NCI-H2171 treated with DMSO at 0.1 percent for 48 hours (cell line): ENCODE measurements at regions not wholly inside any gene's neighbourhood (a gene's known extent, or its start where the extent isn't known, plus 50 kb on each side); places are given as distances from the start of the nearest gene placed in this dataset.

ENCODE experiments used
- DNase-seq: peaks from one replicate; lab custom pipeline; 2025; lab: John Stamatoyannopoulos, UW

DNA sequence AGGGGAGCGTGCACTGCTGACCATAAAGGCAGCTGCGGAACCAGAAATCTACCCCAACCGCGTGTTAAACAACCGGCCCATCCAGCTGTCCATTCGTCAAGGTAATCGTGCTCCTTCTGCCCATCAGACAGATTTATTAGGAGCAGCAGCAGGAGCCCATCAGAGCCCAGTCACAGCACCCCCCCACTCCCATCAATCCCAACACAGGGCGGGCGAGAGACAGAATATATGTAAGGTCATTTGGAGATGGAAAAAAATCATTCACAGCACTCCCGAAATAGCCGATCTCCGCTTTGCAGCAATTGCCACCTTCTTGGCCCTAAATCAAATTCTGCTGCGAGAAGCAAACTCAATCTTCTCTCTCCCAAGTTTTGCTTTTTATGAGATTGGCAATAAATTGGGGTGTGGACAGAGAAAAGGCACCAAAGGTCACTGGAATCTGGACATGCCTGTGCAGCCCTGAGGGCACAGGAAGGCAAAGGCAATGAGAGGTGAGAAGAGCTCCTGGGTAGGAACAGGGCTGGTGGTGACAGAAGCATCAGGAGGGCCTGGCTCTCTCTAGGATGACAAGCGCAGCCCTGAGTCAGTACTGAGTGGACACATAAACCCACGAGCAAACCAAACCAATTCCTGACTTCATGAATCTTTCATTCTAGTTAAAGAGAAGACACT is 145.0 kb upstream of the ZMIZ1 start:
- no peak for DNase-seq

DNA sequence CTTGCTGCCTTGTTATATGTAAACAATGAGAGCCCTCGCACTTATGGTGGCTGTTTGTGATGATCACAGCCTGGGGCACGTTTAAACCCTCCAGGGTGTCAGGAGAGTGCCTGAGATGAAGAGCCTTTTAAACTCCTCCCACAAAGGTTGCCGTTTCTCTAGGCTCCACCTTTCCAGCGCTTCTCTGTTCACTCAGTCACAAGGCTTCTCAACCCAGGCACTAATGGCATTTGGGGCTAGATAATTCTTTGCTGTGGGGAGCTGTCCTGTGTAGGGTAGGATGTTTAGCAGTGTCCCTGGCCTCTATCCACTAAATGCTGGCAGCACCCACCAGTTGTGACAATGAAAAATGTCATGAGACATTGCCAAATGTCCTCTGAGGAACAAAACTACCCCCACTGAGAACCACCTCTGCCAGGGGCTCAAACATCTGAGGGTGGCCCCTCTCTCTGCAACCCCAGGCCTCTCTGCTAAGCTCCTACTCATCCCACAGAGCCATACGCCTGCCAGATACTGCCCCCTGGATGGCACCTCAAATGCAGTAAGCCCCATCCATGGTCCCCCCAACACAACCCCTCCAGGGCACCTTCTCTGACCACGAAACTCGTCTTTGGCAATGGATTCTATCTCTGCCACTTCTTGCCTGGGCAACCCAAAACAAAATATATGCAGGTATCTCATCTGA is 144.3 kb upstream of the ZMIZ1 start:
- no peak for DNase-seq

DNA sequence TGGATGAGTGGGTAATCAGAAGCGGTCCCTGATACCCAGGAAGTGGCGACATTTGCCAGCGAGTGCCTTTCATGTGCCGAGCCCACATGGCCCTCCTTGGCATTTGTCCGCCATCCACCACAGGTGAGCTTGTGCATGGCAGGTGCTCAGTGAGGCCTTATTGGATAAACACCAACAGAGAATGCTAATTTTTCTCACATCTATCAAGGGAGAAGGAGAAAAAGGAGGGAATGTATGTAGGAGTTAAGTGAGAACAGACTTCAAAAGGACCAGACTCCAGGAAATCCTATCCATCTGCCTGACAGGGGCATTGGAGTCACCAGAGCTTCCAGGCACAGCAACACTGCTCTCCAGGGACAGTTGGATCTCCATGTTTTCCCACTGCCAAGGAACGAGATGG is 143.5 kb upstream of the ZMIZ1 start:
- DNase-seq = peak; percentile 15

DNA sequence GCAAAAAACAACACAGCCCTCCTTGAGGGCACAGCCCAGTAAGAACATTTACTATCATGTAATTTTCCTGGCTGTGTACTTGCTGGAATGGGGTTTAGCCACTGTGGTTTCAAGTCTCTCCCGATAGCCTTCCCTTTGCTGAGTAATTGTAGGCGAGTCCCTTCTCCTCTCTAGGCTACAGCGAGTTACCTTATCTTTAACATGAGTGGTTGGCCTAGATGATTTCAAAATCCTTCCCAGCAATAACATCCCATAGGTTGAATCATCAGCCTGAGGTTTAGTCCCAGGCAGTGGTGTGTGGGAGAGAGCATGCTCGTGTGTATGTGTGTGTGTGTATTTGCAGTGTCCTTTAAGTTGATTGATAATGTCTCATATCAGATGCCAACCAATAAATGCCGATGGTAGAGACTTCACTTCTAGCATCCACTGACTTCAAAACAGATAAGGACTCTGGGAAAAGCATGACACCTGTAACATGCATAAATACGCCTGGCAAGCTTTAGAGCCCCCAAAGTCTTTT is 142.9 kb upstream of the ZMIZ1 start:
- DNase-seq = no peak

DNA sequence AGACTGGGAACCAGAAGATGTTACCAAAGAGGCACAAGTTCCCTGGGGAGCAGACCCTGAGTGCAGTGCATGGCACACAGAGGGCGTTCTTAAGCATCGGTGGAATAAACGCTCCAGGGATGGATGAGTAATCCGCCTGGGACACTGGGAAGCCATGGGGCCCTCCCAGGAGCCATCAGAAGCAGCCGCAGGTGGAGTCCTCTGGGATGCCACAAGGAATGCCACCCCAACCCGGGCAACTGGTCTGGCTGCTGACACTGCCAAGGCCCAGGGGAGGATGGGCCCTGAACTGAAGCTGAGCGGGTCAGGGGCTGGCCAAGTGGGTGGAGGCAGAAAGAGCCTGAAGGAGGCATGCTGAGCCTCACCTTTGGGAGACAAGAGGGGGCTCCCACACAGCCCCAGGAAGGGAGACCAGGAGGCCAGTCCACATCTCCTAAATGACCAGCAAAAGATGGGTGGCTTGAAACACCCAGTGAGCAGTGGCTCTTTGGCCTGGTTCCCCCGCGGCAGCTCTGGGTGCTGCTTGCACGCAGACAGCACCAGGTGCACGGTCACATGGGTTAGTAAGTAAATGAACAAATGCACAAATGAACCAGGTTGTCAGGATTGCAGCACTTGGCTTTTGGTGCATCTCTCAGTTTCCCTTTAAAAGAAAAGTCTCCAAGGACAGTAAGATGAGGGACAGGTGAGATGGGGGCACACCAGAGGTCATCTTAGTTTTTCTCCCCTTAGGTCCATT is 141.3 kb upstream of the ZMIZ1 start:
- no peak for DNase-seq

DNA sequence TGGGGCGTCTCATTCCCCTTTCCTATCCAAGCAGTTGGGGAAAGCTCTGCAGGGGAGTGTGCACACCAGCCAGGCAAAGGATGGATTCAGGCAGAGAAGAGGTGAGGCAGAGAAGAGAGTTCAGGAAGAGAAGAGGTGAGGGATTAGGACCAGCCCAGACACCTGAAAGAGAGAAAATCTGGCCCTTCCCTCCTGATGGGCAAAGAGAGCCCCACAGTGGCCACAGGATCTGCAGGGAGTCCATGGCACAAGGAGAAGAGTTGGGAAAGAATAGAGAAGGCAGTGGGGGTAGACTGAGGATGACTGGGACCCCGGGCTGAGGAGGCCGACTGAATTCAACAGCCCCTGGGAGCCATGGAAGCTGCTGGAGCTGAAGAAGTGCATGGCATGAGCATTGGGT is 140.4 kb upstream of the ZMIZ1 start:
- no peak for DNase-seq

DNA sequence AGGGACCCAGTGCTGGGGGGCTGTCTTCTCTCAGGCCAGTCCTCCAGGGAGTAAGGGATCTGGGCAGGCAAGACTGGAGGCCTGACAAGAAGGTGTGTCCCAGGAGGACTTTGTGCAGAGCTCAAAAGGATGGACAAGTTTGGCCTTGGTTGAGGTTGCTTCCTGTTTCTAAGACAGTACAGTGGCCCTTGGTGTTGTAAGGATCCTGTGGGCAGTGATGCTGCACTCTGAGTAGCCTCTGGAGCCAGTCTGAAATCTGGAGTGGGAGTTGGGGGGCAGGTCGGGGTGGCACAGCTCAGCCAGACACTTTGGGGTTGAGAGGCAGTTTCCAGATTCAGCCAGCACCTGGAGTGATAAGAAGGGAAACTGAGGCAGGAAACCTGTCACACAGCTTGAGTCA is 139.2 kb upstream of the ZMIZ1 start:
- no peak for DNase-seq

DNA sequence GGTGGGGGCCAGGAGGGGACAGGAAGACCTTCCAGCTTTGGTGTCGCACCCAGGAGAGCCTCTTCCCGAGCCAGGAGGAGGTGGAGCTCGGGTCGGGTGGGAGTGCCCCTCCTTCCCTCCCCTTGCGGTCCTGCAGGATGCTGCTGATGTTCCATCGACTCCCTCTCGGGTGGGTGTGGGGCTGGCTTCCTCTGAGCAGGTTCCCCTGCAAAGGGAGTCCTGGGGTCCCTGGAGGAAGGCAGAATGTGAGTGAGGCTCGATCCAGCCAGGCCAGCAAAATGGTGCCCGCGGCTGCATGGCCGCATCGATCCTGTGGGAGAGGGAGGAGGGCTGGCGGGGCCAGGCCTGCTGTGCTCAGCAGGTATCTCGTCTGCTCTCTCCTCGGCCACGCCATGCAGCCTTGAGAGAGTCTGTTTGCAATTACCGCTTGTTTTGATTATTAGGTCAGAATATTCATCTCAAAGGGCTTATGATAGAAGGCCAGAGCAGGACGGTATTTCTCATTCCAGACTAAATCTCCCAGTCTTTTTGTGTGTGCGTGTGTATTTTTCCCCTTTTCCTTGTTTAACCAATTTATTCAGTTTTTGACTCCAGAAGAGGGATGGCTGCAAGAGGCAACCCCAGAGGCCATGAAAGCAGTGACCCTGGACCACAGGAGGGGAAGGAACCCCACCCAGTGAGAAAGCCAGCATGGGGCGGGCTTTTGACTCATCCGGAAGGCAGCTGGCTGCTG is 137.3 kb upstream of the ZMIZ1 start:
- no peak for DNase-seq

DNA sequence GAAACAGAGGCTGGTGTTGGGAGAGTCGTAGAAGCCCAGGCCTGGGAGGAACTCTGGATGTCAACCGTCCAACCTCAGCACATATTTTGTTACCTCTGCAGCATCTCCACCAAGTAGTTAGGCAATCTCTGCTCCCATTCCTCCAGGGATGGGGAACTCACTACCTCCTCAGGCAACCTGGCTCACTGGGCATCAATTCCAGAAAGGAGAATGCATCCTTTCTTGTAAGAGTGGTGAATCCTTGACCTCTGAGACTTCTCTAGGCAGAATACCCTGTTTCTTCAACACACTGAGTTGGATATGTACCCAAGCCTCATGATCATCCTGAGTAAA is 136.7 kb upstream of the ZMIZ1 start:
- DNase-seq = no peak

DNA sequence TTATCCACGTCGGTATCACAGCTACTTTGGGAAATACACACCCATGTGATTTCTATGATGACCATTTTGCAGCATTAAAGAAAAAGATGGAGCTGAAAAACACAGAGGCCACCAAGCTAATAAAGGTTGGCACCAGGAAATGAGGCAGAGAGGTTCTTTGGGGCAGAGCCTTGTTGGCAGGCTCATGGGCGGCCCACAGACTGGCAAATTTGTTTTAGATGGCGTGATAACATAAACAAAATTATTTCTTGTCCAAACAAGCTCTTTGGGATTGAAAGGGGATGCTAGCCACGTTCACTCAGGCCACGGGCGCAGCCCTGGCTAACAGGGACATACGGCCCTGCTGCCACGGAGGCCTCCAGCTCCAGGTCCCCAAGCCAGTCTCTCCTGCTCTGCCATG is 135.9 kb upstream of the ZMIZ1 start:
- DNase-seq = no peak

DNA sequence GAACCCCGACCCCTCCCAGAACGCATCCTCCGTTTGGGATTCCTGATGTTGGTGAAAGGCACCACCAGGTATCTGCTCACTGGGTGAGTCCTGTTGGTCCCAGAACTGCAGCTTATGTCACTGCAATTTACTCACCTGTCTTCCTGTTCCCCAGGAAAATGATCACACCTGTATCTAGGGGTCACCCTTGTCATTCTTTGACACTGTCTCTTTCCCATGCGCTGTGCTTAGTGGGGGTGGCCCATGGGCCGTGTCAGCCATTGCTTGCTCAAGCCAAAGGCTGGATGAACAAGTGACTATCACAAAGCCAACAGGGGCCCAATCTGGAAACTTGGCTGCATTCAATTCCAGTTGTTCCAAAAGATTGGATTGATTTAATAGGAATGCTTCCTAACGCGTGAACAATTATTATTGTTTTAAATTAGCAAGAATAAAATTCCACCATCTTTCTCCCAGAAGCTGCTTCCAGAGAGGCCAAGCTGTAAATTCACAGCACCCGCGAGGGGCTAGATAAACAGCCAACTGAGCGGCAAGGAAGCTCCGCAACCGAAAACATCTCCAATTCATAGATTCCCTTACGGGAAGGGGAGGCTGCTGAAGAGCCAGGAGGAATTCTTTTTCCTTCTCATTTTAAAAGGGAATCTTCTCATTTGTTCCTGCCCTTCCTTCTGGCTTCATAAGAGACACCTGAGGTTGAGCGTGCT is 134.8 kb upstream of the ZMIZ1 start:
- no peak for DNase-seq

DNA sequence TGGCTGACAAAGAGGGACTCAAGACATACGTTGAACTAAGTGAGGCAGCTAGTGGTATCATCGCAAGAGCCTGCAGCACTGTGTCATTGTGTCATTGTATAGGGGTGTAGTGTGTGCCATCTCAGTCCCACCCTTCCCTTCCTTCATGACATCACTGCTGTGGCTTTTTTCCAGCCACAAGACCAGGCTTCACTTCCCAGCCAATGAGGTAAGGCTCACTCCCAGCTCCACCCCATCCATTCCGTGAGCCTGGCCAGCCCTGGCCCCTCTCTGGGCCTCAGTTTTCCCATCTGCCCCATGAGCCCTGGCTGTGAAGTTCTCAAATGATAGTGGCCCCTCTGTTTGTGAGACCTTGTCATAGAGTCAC is 134.3 kb upstream of the ZMIZ1 start:
- no peak for DNase-seq

DNA sequence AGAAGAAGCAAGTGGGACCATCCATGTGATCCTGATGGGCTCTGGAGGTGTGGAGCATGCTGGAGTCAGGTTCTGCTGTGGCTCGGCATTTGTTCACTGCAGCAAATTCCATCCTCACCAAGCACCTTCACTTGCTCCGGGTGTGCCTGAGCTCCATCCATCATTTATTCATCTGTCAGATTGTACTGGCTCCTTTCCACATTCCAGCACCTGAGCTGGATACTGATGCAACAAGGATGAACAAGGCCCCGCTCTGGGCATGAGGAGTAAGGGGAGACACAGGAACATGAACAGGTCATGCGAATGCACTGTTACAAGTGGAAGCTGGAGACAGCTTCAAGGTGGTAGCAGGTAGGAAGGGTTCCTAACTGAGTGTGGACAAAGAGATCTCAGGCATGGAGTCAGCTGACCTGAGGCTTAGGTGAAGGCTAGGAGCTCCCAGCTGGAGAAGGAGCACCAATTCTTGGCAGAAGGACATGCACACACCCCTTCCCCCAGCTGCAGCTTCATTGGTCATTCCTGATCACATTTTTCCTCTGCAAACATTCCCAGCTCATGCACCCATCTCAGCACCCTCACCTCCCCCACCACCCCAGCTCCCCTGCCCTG is 133.7 kb upstream of the ZMIZ1 start:
- DNase-seq = no peak

DNA sequence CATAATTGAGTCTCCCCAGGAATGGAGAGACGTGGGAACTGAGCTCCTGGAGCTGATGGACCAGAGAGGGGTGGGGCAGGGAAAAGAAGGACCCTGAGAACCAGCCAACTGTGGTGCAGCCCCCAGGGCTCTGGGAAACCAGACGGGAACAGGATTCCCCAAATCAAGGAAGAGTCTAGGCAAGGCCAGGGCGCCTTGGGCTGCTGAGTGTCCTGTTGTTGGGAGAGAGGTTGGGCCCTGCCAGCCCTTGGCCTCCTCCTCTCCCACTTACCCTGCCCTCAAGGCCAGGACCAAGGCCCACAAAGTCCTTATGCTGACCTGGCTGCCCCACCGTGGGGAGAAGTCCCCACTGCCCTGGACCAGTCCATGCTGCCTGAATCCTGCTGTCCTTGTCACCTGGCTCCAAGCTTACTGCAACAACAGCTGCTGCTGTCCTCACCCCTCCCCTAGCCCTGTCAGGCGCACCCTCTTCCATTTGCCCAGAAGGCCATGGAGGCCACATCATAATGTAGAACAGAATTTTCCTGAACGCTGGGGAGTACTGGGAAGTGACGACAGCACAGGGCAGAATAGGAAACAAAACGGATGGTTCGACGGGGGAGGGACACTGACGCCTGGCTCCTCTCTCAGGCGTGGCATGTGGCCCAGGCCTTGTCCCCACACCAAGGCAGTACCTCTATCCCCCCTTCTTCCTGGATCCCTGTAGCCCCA is 132.9 kb upstream of the ZMIZ1 start:
- no peak for DNase-seq

DNA sequence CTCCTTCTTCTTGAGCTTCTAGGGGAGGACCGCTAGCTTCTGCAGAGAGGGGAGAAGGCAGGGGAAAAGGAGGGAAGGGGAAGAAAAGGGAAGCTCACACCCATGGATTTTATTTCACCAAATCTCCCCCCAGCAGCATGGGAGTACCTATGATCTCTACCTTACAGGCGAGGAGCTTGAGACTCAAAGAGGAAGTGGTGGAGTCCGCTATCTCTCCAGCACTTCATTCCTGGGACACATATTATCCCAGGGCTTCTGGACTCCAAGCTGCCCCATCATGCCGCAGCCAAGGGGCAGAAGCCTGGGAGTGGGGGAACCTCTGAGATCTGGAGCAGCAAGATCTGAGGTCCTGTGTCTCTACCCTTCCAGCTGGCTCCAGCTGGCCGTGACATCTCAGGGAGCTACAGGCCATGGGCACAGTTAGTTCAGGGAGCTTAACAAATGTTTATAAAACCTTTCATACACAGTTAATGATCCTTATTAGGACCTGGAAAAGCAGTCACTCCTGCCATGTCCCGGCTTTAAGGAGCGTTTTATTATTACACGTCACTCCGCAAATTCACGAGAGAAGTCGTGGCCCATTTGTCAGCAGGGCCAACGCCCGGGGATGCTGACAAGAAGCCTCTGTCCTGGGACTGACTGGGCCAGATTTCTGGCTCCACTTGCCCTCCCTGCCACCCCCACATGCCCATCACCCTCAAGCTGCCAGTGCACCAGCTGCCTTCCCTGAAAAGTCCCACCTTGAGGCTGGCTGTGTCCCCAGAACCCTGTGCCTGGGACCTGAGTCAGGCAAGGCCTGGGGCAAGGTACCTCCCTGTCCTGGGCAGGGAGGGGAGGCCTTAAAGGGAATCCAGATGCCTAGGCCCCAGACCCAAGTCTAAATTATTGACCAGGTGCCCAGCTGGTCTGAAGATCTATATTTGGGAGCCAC is 132.1 kb upstream of the ZMIZ1 start:
- no peak for DNase-seq

DNA sequence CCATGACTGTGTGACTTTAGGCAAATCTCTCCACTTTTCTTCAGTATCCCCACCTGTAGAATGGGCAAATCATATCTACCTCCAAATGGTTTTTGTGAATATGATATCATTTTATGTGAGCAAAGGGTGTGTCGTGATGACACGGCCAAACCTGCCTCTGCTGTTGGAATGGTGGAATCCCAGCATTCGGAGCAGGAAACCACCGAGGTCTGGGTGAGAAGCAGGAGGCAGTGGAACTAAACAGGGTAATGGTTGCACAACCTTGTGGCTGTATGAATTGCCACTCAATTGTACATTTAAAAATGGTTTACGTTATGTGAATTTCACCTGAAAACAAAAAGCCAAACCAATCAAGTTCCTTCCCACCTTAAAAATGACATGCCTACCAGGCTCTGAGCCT is 131.4 kb upstream of the ZMIZ1 start:
- no peak for DNase-seq

DNA sequence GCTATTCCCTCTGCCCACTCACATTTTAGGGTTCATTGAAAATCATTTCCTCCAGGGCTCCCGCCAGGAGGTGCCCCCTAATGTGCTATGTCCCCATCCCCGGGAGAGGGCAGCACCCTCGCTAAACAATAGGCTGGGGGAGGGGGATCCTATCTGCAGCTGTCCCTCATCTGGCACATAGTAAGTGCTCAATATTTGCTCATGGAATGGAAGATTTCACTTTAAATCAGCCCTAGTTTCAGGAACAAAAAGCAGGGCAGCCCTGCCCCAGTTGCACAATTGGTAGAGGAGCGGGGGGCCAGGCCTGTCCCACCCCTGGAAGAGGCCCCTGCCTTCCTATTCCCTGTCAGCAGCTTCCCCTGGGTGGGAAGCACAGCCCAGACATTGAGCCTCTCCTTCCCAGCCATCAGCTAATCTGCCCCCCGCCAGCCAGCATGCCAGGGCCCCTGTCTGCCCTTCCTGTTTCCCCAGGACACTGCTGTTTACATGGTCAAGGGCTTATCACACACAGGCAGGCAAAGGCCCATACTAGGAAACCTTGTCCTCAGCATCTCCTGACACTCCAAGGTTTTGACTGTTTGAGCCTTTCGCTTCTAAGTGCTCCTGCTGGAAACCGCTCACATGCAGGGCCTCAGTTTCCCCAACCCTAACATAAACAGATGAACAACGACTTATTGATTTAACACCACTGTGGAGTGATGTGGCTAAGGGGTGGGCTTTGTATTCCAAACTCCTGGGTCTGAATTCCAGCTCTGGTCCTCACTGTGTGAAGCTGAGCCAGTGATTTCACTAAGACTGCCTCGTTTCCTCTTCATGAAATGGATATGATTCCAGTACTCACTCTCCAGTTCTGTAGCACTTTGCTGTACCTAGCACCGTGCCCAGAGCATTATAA is 130.7 kb upstream of the ZMIZ1 start:
- no peak for DNase-seq
